NCI-H1930 (cell line): ENCODE measurements at regions not wholly inside any gene's neighbourhood (a gene's known extent, or its start where the extent isn't known, plus 50 kb on each side); places are given as distances from the start of the nearest gene placed in this dataset.
"Not testable (repeated sequence)": the region's sequence is repeated elsewhere in the genome, so short reads cannot be mapped to it uniquely, and the experiment has no call there.

Experiments
- DNase-seq, 2 experiments: peaks; one replicate each; lab custom pipeline; 2025; lab: John Stamatoyannopoulos, UW

GRCh38 chr7:106749165-106749564 is 88.2 kb upstream of the CCDC71L start:
- no peak for DNase-seq

- no peak for DNase-seq
Measured at GRCh38 chr7:106750773-106751172, 89.8 kb upstream of the CCDC71L start.

DNA sequence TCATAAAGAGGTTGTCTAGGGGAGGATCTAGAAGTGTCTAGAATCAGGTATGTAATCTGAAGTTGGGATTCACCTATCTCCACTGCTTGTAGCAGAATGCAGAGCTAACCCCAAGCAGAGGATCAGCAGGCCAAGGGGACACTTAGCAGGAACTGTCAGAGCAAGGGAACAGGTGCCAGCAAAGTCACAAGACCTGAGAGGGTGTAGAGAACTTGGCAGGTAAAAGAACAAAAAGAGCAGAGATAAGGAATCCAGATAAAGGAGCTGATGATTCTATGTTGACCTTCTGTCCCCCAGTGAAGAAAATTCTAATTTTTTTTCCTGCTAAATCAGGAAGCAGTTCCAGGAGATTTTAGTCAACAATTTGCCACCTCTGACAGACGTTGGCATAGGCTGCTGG is 91.4 kb upstream of the CCDC71L start:
- no peak for DNase-seq

GRCh38 chr7:106755024-106755423 is 94.1 kb upstream of the CCDC71L start:
- not testable (repeated sequence) for DNase-seq

DNA sequence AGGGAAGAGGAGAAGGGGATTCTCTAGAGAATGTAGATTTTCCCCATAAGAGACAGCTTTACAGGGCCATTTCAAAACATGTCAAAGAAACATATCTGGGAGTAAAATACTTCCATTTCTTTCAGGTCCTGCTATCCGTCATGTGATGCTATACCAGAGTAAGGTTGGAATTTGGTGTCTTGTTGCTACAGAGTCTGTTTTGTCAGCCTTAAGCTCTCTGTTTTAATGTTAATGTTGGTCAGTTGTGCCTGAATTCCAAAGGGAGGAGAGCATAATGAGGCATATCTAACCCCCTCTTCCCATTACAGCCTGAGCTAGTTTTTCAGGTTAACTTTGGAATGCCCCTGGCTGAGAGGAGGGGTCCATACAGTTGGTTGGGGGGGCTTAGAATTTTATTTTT is 94.7 kb upstream of the CCDC71L start:
- no peak for DNase-seq

DNA sequence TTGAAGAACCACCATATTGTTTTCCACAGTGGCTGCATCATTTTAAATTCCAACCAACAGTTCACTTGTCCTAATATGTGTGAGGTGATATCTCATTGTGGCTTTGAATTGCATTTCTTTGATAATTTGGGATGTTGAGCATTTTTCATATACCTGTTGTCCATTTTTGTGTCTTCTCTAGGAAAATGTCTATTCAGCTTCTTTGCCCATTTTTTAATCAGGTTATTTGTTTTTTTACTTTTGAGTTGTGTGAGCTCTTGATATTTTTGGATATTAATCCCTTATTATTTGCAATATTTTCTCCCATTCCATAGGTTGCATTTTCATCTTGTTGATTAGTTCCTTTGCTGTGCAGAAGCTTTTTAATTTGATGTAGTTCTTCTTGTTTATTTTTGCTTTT is 95.1 kb upstream of the CCDC71L start:
- no peak for DNase-seq

DNA sequence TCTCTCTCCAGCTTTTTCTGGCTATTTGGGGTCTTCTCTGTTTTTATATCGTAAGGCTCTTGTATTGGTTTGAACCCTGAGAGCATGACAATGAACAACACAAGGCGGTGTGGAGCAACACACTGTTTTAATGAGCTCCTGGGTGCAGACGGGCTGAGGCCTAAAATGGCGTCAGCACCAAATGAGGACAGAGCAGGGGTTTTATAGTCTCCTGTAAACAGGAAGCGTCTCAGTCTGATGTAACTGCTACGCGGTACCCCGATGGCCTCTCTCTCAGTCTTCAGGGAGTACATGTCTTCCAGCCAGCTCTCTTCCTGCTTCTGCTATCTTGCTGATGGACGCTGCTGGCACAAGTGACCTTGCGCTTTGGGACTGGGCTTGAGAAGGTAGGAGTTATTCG is 95.9 kb upstream of the CCDC71L start:
- DNase-seq: no peak

GRCh38 chr7:106757846-106758245 is 96.9 kb upstream of the CCDC71L start:
- DNase-seq: no peak

GRCh38 chr7:106762845-106763244 is 101.9 kb upstream of the CCDC71L start:
- DNase-seq: not testable (repeated sequence)

- no peak for DNase-seq
Measured at GRCh38 chr7:106763717-106764116, 101.4 kb upstream of the PIK3CG start.

DNA sequence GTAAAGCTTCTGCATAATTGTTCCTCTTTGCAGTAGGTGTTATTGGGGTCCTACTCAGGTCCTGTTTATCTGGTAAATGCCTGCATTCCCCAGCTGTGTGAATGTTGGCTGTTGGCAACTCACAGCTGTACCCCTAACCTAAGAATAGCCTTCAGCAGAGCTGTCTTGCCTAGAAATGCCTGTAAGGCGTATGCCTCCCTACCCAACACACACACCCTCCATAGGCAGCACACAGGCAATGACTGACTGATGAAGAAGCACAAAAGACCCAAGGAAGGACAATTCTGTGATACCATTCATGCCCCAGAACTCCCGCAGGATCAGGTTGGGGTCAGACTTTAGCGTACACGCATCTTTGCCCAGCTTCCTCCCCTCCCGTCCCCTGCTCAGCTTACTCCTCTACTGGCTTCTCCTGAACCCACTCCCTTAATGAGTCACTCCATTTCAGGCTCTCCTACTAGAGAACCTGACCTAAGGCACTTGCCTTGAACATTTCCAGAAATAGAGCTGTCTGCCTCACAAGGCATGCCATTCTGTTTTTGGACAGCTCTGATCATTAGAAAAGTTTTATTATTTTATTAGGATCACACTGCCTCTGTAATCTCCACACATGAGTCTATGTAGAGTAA is 99.2 kb upstream of the PIK3CG start:
- DNase-seq: no peak

DNA sequence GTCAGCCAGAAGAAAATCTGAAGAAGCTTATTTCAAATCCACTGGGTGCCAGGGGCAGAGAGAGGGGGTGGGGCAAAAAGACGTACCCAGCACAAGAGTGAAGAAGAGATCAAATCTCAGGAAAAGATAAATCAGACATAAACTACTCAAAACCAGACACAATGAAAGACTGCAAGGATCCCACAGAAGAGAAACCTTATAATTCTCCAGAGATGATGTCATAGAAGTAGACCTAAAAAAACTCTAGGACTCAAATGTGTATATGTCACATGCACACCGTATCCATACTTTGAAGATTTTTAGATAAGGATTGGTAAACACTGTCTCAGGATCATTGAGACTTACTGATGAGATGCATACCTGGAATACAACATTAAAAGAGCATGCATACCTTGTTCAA is 98.5 kb upstream of the PIK3CG start:
- no peak for DNase-seq

- DNase-seq: no peak
Measured at GRCh38 chr7:106767078-106767477, 98.0 kb upstream of the PIK3CG start.

DNA sequence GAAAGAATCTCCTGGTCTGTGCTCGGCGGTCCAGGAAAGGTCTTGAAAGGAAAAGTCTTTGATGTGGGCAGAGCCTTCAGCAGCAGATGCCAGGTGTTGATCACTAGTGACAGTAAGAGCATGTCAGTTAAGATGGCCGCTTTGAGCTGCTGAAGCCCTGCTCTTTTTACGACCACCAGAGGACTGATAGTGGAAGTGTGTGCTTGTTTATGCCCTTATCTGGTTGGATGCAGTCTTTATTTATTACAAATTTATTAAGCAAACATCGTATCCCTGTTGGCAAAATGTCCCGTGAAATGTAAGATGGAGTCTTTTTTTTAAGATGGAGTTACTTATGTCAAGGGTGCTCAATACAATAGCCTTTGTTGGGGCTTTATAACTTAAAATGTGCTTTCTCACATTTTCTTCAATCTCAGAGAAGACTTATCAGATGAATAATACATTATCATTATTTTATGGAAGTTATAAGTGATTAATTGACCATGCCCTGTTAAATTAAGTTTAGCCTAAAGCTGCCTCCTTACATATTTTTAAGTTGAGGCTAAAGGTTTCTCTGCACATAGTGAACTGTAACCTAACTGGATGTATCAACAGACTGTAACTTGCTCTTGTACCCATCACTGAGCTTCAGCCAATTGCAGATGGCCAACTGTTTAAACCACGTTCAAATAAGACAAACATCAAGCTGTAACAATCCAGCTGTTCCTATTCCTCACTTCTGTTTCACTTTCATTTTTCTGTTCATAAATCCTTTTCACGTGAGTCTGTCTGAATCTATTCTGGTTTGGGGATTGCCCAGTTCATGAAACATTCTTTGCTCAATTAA is 97.4 kb upstream of the PIK3CG start:
- no peak for DNase-seq

GRCh38 chr7:106768324-106768751 is 96.7 kb upstream of the PIK3CG start:
- DNase-seq: no peak

DNA sequence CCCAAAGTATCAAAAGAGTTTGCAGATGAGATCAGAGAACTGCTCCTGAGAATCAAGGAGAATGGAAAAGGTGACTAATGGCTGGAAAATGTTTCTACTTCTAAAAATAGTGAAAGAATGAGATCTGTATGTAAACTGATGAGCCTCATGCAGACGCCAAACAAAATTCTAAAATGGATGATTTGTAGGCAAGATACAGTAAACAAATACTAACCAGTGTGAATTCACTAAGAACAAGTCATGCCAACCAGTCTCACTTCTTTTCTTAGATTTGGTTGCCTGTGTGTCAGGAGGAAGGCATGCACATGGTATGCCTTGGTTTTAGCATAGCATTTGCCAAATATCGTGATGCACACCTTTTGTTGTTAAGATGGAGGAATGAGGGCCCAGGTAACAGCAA is 94.9 kb upstream of the PIK3CG start:
- no peak for DNase-seq

- no peak for DNase-seq
Measured at GRCh38 chr7:106772655-106773108, 92.4 kb upstream of the PIK3CG start.

GRCh38 chr7:106773228-106773627 is 91.9 kb upstream of the PIK3CG start:
- DNase-seq: no peak

DNA sequence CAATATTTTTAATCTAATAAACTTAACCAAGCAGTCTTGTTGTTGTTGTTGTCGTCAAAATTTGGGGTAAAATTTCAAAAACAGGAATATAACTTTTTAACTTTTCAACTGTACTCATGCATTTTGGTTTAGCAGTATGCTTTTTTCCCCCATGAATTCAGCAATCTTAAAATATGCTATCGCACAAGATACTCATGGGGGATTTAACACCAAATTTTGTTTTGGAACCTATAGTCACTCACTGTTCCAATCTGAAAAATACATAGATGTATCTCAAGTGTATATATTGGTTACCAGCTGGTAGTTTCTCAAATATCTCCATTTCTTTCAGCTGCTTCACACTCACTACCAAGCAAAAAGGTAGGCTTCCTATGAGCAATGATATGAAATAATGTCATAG is 91.4 kb upstream of the PIK3CG start:
- no peak for DNase-seq

GRCh38 chr7:106774213-106774767 is 90.8 kb upstream of the PIK3CG start:
- no peak for DNase-seq

- DNase-seq: no peak
Measured at GRCh38 chr7:106774768-106775551, 90.1 kb upstream of the PIK3CG start.

- DNase-seq: no peak
Measured at GRCh38 chr7:106775552-106775936, 89.5 kb upstream of the PIK3CG start.
